Thyroid gland (tissue), 4 donors: ENCODE measurements at regions not wholly inside any gene's neighbourhood (a gene's known extent, or its start where the extent isn't known, plus 50 kb on each side); places are given as distances from the start of the nearest gene placed in this dataset.

ENCODE experiments used
- CTCF ChIP-seq, 6 experiments: fragments of 200-600 bp in 3 of 6; fragments of 450-650 bp in 3 of 6; sonication (generic) in 3 of 6; IDR thresholded peaks; one replicate each; pipeline ENCODE4 v1.5.1; 2016 to 2019; ENCODE audit warnings: antibody characterized with exemption in 6 of 6, mild to moderate bottlenecking in 2 of 6, inconsistent platforms in 1 of 6, moderate library complexity in 1 of 6
- POLR2A ChIP-seq, 2 donors: fragments of 450-650 bp; IDR thresholded peaks; one replicate each; pipeline ENCODE4 v1.6.1; 2017; ENCODE audit warnings: antibody characterized with exemption in 2 of 2, mild to moderate bottlenecking in 2 of 2, moderate library complexity in 1 of 2

- TF ChIP-seq CTCF (IDR thresholded peaks at IDR 0.05): no peak
- TF ChIP-seq POLR2A (IDR thresholded peaks at IDR 0.05): no peak
Observed at GRCh38 chr7:33748793-33749192, 156.5 kb upstream of the BMPER start.
